ENCODE measurements at regions not wholly inside any gene's neighbourhood (a gene's known extent, or its start where the extent isn't known, plus 50 kb on each side); places are given as distances from the start of the nearest gene placed in this dataset.

- H3K27me3 Mint-ChIP-seq: peaks cover 2% of the 10 kb centered on the region
- H3K4me3 Mint-ChIP-seq: no peak overlapping the region
- H3K9me3 Mint-ChIP-seq: no peaks in the 10 kb centered on the region
- H3K4me1 Mint-ChIP-seq: peaks cover 23% of the 10 kb centered on the region
- H3K36me3 Mint-ChIP-seq: no peaks in the 10 kb centered on the region
- H3K27ac Mint-ChIP-seq: no peak overlapping the region
Observed at GRCh38 chr12:31207799-31208465, 118.0 kb downstream of the SINHCAF start.

- H3K27me3 Mint-ChIP-seq: no peaks in the 10 kb centered on the region
- no peaks in the 10 kb centered on the region for H3K9me3 Mint-ChIP-seq
- peaks cover 4% of the 10 kb centered on the region for H3K4me1 Mint-ChIP-seq
- no peak overlapping the region for H3K27ac Mint-ChIP-seq
- H3K4me3 Mint-ChIP-seq: no peak overlapping the region
- H3K36me3 Mint-ChIP-seq: no peaks in the 10 kb centered on the region
Observed at GRCh38 chr12:31210104-31210503, 115.8 kb downstream of the SINHCAF start.

- H3K9me3 Mint-ChIP-seq: no peaks in the 10 kb centered on the region
- no peaks in the 10 kb centered on the region for H3K27me3 Mint-ChIP-seq
- no peaks in the 10 kb centered on the region for H3K36me3 Mint-ChIP-seq
- no peak overlapping the region for H3K4me3 Mint-ChIP-seq
- H3K4me1 Mint-ChIP-seq: peaks cover 3% of the 10 kb centered on the region
- no peak overlapping the region for H3K27ac Mint-ChIP-seq
Observed at GRCh38 chr12:31210541-31210940, 115.4 kb downstream of the SINHCAF start.

GRCh38 chr12:31214626-31215517 lies 111.1 kb downstream of the SINHCAF start:
- Mint-ChIP-seq H3K27me3 (no peaks in the 10 kb centered on the region), H3K27ac (no peak overlapping the region)

GRCh38 chr12:31215518-31216232 lies 110.3 kb downstream of the SINHCAF start:
- H3K4me1 Mint-ChIP-seq: no peaks in the 10 kb centered on the region
- H3K9me3 Mint-ChIP-seq: no peaks in the 10 kb centered on the region
- H3K36me3 Mint-ChIP-seq: no peaks in the 10 kb centered on the region
- H3K27ac Mint-ChIP-seq: no peak overlapping the region
- H3K27me3 Mint-ChIP-seq: no peaks in the 10 kb centered on the region
- no peak overlapping the region for H3K4me3 Mint-ChIP-seq

More at GRCh38 chr12:31214626-31215517, 111.1 kb downstream of the SINHCAF start:
- Mint-ChIP-seq H3K9me3 (no peaks in the 10 kb centered on the region), H3K4me1 (no peaks in the 10 kb centered on the region), H3K4me3 (no peak overlapping the region), H3K36me3 (no peaks in the 10 kb centered on the region)

- H3K27ac Mint-ChIP-seq: no peak overlapping the region
- no peaks in the 10 kb centered on the region for H3K9me3 Mint-ChIP-seq
- no peak overlapping the region for H3K4me3 Mint-ChIP-seq
- H3K27me3 Mint-ChIP-seq: no peaks in the 10 kb centered on the region
- H3K4me1 Mint-ChIP-seq: no peaks in the 10 kb centered on the region
- no peaks in the 10 kb centered on the region for H3K36me3 Mint-ChIP-seq
Observed at GRCh38 chr12:31216479-31216878, 109.5 kb downstream of the SINHCAF start.

- Mint-ChIP-seq H3K4me3 (no peak overlapping the region), H3K4me1 (no peaks in the 10 kb centered on the region), H3K27ac (no peak overlapping the region), H3K27me3 (no peaks in the 10 kb centered on the region), H3K9me3 (no peaks in the 10 kb centered on the region), H3K36me3 (no peaks in the 10 kb centered on the region)
Observed at GRCh38 chr12:31217356-31218130, 108.4 kb downstream of the SINHCAF start.

- no peaks in the 10 kb centered on the region for H3K27me3 Mint-ChIP-seq
- H3K27ac Mint-ChIP-seq: no peak overlapping the region
- H3K4me3 Mint-ChIP-seq: no peak overlapping the region
- no peaks in the 10 kb centered on the region for H3K36me3 Mint-ChIP-seq
- no peaks in the 10 kb centered on the region for H3K9me3 Mint-ChIP-seq
- no peaks in the 10 kb centered on the region for H3K4me1 Mint-ChIP-seq
Observed at GRCh38 chr12:31218203-31219025, 107.5 kb downstream of the SINHCAF start.

GRCh38 chr12:31219521-31219920 lies 106.4 kb downstream of the SINHCAF start:
- Mint-ChIP-seq H3K9me3 (no peaks in the 10 kb centered on the region), H3K4me1 (no peaks in the 10 kb centered on the region), H3K27ac (no peak overlapping the region), H3K27me3 (no peaks in the 10 kb centered on the region), H3K36me3 (no peaks in the 10 kb centered on the region), H3K4me3 (no peak overlapping the region)

- no peaks in the 10 kb centered on the region for H3K27me3 Mint-ChIP-seq
- H3K4me3 Mint-ChIP-seq: no peak overlapping the region
Observed at GRCh38 chr12:31220061-31220460, 105.9 kb downstream of the SINHCAF start.

GRCh38 chr12:31220633-31221550 lies 105.1 kb downstream of the SINHCAF start:
- H3K27me3 Mint-ChIP-seq: no peaks in the 10 kb centered on the region
- H3K4me3 Mint-ChIP-seq: no peak overlapping the region
- no peak overlapping the region for H3K27ac Mint-ChIP-seq
- H3K4me1 Mint-ChIP-seq: no peaks in the 10 kb centered on the region
- no peaks in the 10 kb centered on the region for H3K9me3 Mint-ChIP-seq
- H3K36me3 Mint-ChIP-seq: no peaks in the 10 kb centered on the region

More at GRCh38 chr12:31220061-31220460, 105.9 kb downstream of the SINHCAF start:
- Mint-ChIP-seq H3K27ac (no peak overlapping the region), H3K9me3 (no peaks in the 10 kb centered on the region), H3K36me3 (no peaks in the 10 kb centered on the region), H3K4me1 (no peaks in the 10 kb centered on the region)

- Mint-ChIP-seq H3K27me3 (no peaks in the 10 kb centered on the region), H3K36me3 (no peaks in the 10 kb centered on the region), H3K9me3 (no peaks in the 10 kb centered on the region), H3K4me3 (no peak overlapping the region), H3K4me1 (no peaks in the 10 kb centered on the region), H3K27ac (no peak overlapping the region)
Observed at GRCh38 chr12:31221551-31221945, 104.4 kb downstream of the SINHCAF start.

GRCh38 chr12:31222620-31223222 lies 103.2 kb downstream of the SINHCAF start:
- H3K27ac Mint-ChIP-seq: no peak overlapping the region
- no peaks in the 10 kb centered on the region for H3K27me3 Mint-ChIP-seq
- H3K4me3 Mint-ChIP-seq: no peak overlapping the region
- no peaks in the 10 kb centered on the region for H3K9me3 Mint-ChIP-seq
- H3K36me3 Mint-ChIP-seq: no peaks in the 10 kb centered on the region
- no peaks in the 10 kb centered on the region for H3K4me1 Mint-ChIP-seq

All from activated naive CD4-positive, alpha-beta T cell treated with anti-CD3 and anti-CD28 coated beads, Interleukin-2, amount 50 U/mL, for 24 hours (primary cell).